Esophagus squamous epithelium (tissue), 5 donors: ENCODE measurements at regions not wholly inside any gene's neighbourhood (a gene's known extent, or its start where the extent isn't known, plus 50 kb on each side); places are given as distances from the start of the nearest gene placed in this dataset.

Source experiments
- DNase-seq: peaks from one replicate; lab custom pipeline; 2025; lab: John Stamatoyannopoulos, UW
- H3K27ac ChIP-seq, 4 donors: fragments of 200-600 bp; sonication (generic); one replicate each; pipeline ENCODE4 v1.5.1; 2016 to 2019; ENCODE audit warnings: mild to moderate bottlenecking in 1 of 4
- H3K27me3 ChIP-seq, 4 donors: fragments of 200-600 bp; sonication (generic); 1 replicate in 3 of 4; 2 replicates in 1 of 4; pipeline versions ENCODE4 v1.5.1 to v1.6.0; 2017 to 2021; ENCODE audit warnings: antibody characterized with exemption in 1 of 4
- H3K36me3 ChIP-seq, 3 donors: fragments of 200-600 bp; sonication (generic); one replicate each; pipeline ENCODE4 v1.5.1; 2016 to 2019
- H3K4me1 ChIP-seq, 3 donors: fragments of 200-600 bp; sonication (generic); one replicate each; pipeline ENCODE4 v1.5.1; 2017 to 2019
- H3K4me3 ChIP-seq, 4 donors: fragments of 200-600 bp; sonication (generic); 1 replicate in 3 of 4; 2 replicates in 1 of 4; pipeline ENCODE4 v1.5.1; 2016 to 2019; ENCODE audit warnings: mild to moderate bottlenecking in 2 of 4, moderate library complexity in 1 of 4
- H3K9me3 ChIP-seq, 3 donors: fragments of 200-600 bp; sonication (generic); one replicate each; pipeline ENCODE4 v1.5.1; 2016 to 2019
- POLR2A ChIP-seq, 4 donors: fragments of 450-650 bp; IDR thresholded peaks; one replicate each; pipeline ENCODE4 v1.6.1; 2017; ENCODE audit warnings: antibody characterized with exemption in 4 of 4, mild to moderate bottlenecking in 4 of 4, moderate library complexity in 3 of 4
- WGBS, 2 donors: methylation state at CpG; one replicate each; pipeline ENCODE4 v1.1.5; 2018; 5-methylcytosine and 5-hydroxymethylcytosine counted together
- intact Hi-C: fragments of 100-400 bp; cut with DNase I; formaldehyde crosslinking; loops from one replicate; pipeline ENCODE4 v1.15.0; 2022
- TF ChIP-seq, protein P1 (sequence below), 6 experiments: fragments of 450-650 bp in 4 of 6; fragments of 200-600 bp in 2 of 6; sonication (generic) in 2 of 6; IDR thresholded peaks; one replicate each; pipeline ENCODE4 v1.5.1; 2016 to 2019; ENCODE audit warnings: antibody characterized with exemption in 6 of 6, mild to moderate bottlenecking in 4 of 6, moderate library complexity in 4 of 6
- donor health status: DM: yes; HTN: yes; CAD: no.

DNA sequence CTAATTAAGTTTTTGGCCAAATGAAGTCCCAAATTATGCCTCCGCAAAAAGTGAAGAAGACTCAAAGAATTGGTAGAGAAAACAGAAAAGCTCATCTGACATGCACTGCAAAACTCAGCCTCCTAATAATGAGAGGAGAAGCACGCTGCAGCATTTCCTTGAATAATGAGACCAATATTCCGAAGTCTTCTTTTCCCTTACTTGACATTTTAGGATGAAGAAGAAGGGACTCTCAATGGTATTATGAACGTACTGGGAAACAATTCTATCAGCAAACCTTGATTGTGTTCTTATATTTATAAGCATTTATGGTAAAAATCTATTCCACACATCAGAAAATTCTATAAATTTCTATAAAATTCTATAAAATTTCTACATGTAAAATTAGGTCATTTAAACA, 733.9 kb upstream of the ACVR2A start:
- no peak for TF ChIP-seq POLR2A (IDR thresholded peaks at IDR 0.05)
- TF ChIP-seq, protein P1, sequence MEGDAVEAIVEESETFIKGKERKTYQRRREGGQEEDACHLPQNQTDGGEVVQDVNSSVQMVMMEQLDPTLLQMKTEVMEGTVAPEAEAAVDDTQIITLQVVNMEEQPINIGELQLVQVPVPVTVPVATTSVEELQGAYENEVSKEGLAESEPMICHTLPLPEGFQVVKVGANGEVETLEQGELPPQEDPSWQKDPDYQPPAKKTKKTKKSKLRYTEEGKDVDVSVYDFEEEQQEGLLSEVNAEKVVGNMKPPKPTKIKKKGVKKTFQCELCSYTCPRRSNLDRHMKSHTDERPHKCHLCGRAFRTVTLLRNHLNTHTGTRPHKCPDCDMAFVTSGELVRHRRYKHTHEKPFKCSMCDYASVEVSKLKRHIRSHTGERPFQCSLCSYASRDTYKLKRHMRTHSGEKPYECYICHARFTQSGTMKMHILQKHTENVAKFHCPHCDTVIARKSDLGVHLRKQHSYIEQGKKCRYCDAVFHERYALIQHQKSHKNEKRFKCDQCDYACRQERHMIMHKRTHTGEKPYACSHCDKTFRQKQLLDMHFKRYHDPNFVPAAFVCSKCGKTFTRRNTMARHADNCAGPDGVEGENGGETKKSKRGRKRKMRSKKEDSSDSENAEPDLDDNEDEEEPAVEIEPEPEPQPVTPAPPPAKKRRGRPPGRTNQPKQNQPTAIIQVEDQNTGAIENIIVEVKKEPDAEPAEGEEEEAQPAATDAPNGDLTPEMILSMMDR (IDR thresholded peaks at IDR 0.05): no peak
- intact Hi-C loops: no loop called here
- 90 to 92% methylated on average over 4 of the region's 4 CpGs for WGBS, 2 donors
- peaks cover 0 to 21% (median 0%) of the 10 kb centered on the region in 3 donors for H3K4me1 ChIP-seq
- no peaks in the 10 kb centered on the region for H3K36me3 ChIP-seq
- no peak overlapping the region for H3K27ac ChIP-seq
- H3K4me3 ChIP-seq: no peak overlapping the region
- no peaks in the 10 kb centered on the region for H3K27me3 ChIP-seq
- DNase-seq: no peak
- no peaks in the 10 kb centered on the region for H3K9me3 ChIP-seq

DNA sequence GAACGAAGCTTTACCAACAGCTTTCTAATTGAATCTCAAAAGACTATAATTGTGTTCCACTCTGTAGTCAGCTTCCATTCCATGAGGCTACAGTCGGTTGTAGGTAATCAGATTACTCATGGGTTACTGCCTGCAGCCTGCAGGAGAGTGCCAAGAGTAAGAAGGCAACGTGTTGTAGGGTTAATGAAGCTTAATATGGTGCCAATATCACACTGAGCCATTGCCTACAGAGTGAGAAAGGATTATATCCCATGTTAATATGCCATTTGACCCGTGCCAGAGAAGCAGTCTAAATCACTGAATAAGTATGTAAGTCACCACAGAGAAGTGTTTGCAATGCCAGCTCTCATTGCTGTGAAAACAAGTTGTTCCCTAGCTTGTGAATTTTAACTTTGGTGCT, 734.5 kb upstream of the ACVR2A start:
- Histone ChIP-seq H3K36me3 (no peaks in the 10 kb centered on the region), H3K4me1 (peaks cover 0 to 21% (median 0%) of the 10 kb centered on the region in 3 donors), H3K27ac (no peak overlapping the region), H3K9me3 (no peaks in the 10 kb centered on the region), H3K27me3 (no peaks in the 10 kb centered on the region), H3K4me3 (no peak overlapping the region)
- TF ChIP-seq, protein P1 (IDR thresholded peaks at IDR 0.05): no peak
- TF ChIP-seq POLR2A (IDR thresholded peaks at IDR 0.05): no peak
- no peak for DNase-seq
- intact Hi-C loops: no loop called here
- 25 to 32% methylated on average over 4 of the region's 4 CpGs for WGBS, 2 donors

- H3K27ac ChIP-seq: no peak overlapping the region
- no peaks in the 10 kb centered on the region for H3K9me3 ChIP-seq
- TF ChIP-seq, protein P1 (IDR thresholded peaks at IDR 0.05): no peak
- no peak for TF ChIP-seq POLR2A (IDR thresholded peaks at IDR 0.05)
- intact Hi-C loops: no loop called here
- peaks cover 0 to 21% (median 0%) of the 10 kb centered on the region in 3 donors for H3K4me1 ChIP-seq
- H3K27me3 ChIP-seq: no peaks in the 10 kb centered on the region
- no peak for DNase-seq
- H3K4me3 ChIP-seq: no peak overlapping the region
- H3K36me3 ChIP-seq: no peaks in the 10 kb centered on the region
- 78 to 86% methylated on average over 2 of the region's 2 CpGs for WGBS, 2 donors
Measured at GRCh38 chr2:147109291-147109690, 735.5 kb upstream of the ACVR2A start.

DNA sequence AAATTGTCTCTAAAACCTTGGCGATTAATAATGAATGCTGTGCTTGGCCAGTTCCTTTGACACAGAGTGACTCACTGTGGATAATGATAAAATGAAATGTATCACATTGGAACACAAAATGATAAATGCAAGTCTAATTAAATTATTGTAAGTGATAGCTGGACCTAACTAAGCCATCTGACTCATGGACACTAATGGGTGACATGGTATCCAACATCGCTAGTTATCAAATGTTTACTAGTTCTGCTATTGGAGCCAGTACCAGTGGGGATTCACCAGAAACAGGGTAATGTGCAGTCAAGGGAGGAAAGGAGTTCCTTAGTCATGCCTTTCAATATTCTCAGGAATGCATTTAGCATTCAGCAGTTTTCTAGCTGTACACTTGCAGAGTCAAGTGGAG, 736.3 kb upstream of the ACVR2A start:
- H3K4me3 ChIP-seq: no peak overlapping the region
- intact Hi-C loops: no loop called here
- H3K4me1 ChIP-seq: peaks cover 0 to 21% (median 0%) of the 10 kb centered on the region in 3 donors
- H3K27me3 ChIP-seq: no peaks in the 10 kb centered on the region
- no peaks in the 10 kb centered on the region for H3K9me3 ChIP-seq
- WGBS, 2 donors: 36 to 42% methylated on average over 2 of the region's 2 CpGs
- H3K27ac ChIP-seq: no peak overlapping the region
- DNase-seq: no peak
- H3K36me3 ChIP-seq: no peaks in the 10 kb centered on the region
- no peak for TF ChIP-seq POLR2A (IDR thresholded peaks at IDR 0.05)
- TF ChIP-seq, protein P1 (IDR thresholded peaks at IDR 0.05): no peak

GRCh38 chr2:147101941-147102790, 742.7 kb upstream of the ACVR2A start:
- intact Hi-C loops: no loop called here
- no peak overlapping the region for H3K27ac ChIP-seq
- H3K27me3 ChIP-seq: no peaks in the 10 kb centered on the region
- no peak for DNase-seq
- no peaks in the 10 kb centered on the region for H3K36me3 ChIP-seq
- 35 to 55% methylated on average over 5 of the region's 5 CpGs for WGBS, 2 donors
- TF ChIP-seq, protein P1 (IDR thresholded peaks at IDR 0.05): no peak
- no peak for TF ChIP-seq POLR2A (IDR thresholded peaks at IDR 0.05)
- peaks cover 0 to 32% (median 4%) of the 10 kb centered on the region in 3 donors for H3K4me1 ChIP-seq
- no peaks in the 10 kb centered on the region for H3K9me3 ChIP-seq
- H3K4me3 ChIP-seq: no peak overlapping the region
